GM13977 (cell line): ENCODE measurements at regions not wholly inside any gene's neighbourhood (a gene's known extent, or its start where the extent isn't known, plus 50 kb on each side); places are given as distances from the start of the nearest gene placed in this dataset.

Experiments
- DNase-seq: peaks from one replicate; pipeline ENCODE4 v3.0.0; 2012; ENCODE audit warnings: low spot score
- in situ Hi-C: fragments of 300-500 bp; cut with MboI; formaldehyde crosslinking; loops from one replicate; pipeline ENCODE4 v1.12.0; 2022; ENCODE audit warnings: low sequenced_read_pairs, low pct_unique_long_range_greater_than_20kb, mixed read lengths, inconsistent platforms; ENCODE audit not compliant: unreplicated experiment
- TF ChIP-seq, protein P1 (sequence below): IDR thresholded peaks from 2 replicates; pipeline ENCODE4 v1.5.1; 2012; ENCODE audit warnings: mild to moderate bottlenecking, control low read depth; ENCODE audit not compliant: insufficient read depth; ENCODE audit errors: extremely low read depth, missing control alignments

DNA sequence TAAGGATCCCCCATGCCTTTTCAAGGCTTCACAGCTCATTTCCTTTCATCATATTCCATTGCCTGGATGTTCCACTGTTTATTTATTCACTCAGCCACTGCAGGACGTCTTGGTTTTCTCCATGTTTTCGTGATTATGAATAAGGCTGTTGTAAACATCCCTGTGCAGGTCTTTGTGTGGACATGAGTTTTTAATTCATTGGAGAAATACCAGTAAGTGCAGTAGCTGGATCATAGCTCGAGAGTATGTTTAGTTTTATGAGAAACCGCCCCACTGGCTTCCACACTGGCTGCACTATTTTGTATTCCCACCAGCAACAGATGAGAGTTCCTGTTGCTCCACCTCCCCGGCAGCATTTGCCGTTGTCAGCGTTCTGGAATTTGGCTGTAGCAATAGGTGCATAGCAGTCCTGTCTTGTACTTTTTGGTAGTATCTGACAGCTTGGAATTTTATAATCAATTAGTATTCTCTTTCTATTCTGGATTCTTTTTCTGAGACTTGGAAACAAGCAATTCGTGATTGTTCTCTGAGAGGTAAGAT is 269.9 kb upstream of the PITRM1 start:
- in situ Hi-C loops = no loop called here
- TF ChIP-seq, protein P1, sequence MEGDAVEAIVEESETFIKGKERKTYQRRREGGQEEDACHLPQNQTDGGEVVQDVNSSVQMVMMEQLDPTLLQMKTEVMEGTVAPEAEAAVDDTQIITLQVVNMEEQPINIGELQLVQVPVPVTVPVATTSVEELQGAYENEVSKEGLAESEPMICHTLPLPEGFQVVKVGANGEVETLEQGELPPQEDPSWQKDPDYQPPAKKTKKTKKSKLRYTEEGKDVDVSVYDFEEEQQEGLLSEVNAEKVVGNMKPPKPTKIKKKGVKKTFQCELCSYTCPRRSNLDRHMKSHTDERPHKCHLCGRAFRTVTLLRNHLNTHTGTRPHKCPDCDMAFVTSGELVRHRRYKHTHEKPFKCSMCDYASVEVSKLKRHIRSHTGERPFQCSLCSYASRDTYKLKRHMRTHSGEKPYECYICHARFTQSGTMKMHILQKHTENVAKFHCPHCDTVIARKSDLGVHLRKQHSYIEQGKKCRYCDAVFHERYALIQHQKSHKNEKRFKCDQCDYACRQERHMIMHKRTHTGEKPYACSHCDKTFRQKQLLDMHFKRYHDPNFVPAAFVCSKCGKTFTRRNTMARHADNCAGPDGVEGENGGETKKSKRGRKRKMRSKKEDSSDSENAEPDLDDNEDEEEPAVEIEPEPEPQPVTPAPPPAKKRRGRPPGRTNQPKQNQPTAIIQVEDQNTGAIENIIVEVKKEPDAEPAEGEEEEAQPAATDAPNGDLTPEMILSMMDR = no peak
- DNase-seq = no peak

DNA sequence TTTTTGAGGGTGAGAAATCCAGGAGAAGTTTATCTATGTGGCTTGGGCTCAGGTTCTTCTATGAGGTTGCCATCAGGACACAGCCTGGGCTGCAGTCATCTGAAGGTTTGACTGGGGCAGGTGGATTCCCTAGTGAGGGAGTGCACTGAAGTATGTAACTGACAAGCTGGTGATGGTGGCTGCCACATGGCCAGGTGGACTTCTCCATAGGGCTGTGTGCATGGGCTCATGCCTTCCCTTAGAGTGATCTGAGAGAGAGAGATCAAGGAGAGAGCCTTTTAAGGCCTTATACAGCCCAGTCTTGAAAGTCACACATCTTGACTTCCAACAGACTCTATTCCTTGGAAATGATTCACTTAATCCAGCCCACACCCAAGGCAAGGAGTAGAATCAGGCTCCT is 266.6 kb upstream of the PITRM1 start:
- TF ChIP-seq, protein P1 = no peak
- in situ Hi-C loops = no loop called here
- no peak for DNase-seq

DNA sequence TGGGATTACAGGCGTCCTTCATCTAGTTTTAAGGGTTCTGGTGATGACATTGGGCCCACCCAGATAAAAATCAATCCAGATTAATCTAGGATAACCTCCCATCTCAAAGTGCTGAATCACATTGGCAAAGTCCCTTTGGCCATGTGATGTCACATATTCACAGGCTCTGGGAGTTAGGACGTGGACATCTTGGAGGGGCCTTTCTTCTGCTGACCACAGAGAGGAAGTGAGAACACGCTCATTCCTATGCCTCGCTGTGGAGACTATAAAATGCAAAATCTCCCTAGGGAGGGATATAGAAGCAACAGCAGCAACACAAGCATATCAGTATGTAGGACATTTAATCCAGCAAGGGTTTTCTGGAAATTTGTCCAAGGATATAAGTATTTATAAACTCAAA is 266.0 kb upstream of the PITRM1 start:
- TF ChIP-seq, protein P1 = no peak
- in situ Hi-C loops = no loop called here

DNA sequence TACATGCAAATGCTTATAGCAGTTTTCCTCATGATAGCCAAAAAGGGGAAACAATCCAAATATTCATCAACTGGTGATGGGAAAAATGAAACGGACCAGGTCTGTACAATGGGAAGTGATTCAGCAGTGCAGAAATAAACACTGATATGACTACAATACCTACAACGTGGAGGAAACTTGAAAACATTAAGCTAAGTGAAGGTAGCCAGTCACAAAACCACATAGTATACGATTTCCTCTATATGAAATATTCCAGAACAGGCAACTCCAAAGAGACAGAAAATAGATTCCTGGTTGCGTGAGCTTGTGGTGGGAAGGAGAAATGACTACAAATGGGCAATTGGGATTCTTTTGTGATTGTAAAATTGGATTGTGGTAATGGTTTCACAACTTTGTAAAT is 263.1 kb upstream of the PITRM1 start:
- in situ Hi-C loops = no loop called here
- no peak for DNase-seq
- TF ChIP-seq, protein P1 = no peak

More for the DNA sequence above, 266.0 kb upstream of the PITRM1 start:
- DNase-seq = no peak

DNA sequence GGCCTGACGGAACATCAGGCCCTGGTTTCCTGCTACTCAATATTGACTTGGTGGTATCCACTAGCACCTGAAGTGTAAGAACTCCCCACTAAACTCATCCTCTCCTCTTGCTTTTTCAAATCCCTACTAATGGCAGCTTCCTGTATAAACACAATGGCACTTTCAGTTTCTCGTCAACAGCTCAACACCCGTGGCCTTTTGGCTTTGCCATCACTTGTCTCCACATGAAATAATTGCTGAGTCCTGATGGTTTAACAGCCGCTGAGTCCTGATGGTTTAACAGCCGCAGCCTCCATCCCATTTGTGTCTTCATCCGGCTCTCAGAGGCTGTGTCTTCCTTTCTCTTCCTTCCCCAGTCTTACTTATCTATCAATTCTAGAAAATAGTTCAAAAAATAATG is 261.4 kb upstream of the PITRM1 start:
- TF ChIP-seq, protein P1 = no peak
- DNase-seq = no peak
- in situ Hi-C loops = no loop called here

DNA sequence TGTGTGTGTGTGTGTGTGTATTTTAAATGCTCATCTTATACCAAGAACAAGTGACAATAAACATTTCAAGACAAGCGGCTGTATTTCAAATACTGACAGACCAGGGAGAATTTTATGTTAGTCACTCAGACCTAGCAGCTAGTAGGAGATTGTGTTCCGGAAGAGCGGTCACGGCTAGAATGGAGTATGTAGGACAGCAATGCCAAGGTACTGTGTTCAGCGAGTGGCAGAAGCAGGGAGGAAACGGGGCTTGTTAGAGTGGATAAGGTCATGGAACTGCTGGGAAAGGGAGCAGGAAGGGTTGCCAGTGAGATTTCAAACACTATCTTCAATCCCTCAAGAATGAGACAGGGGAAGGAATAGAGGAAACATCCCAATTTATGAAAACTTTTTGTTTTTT is 260.5 kb upstream of the PITRM1 start:
- no peak for DNase-seq
- TF ChIP-seq, protein P1 = no peak
- in situ Hi-C loops = no loop called here

DNA sequence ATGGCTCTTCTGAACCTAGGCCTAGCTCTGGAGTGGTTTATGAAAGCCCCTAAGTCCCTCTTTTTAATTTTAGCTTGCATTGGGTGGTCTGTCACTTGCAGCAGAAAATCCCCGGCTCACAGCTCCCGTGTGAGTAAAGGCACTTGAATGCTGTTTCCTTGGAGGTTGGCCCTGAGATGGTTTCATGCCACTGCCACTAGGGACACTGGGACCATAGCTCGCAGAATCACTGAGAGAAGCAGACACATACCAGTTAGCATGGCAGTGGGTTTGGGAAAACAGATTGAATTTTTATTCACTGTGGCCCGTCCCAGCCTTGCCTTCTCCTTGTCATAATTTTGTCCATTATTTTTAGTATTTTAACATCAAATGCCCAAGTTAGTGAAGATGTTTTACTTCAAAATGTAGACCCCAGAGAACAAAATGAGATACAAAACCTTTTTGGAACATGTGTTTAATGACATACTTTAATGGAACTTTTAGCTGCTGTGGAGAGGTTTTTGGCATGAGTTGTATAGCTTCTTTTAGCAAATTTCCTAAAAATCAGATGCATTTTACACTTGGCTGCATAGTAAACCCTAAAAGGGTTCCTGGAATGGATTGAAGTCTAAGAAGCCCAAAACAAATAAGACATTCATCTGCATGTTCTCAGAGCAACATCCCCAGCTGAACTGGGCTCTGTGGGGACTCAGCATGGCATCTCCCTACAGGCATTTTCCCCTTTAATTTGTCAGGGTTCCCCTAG is 259.7 kb upstream of the PITRM1 start:
- TF ChIP-seq, protein P1 = no peak
- no peak for DNase-seq
- in situ Hi-C loops = no loop called here
